ENCODE measurements at regions not wholly inside any gene's neighbourhood (a gene's known extent, or its start where the extent isn't known, plus 50 kb on each side); places are given as distances from the start of the nearest gene placed in this dataset.

DNA sequence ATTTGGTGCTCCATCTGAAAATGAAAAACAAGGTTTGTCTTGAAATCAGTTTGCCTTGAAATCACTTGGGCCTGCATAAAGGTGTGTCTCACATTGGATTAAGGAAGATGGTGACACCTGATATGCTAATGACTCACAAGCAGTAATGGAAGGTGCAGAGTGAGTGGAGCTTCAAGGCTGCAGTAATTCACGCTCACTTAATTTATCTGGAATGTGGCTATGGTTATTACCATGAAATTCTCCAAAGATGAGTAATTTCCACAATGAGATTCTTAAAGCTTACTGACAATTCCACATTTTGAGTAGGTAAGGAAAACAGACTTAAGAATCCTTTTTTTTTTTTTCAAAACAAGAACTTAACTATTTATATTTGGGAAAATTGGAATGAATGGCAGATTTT, 156.8 kb downstream of the PAX3 start:
- no peak for ATAC-seq
- Histone ChIP-seq H3K27me3 (ENCODE audit: control insufficient read depth in 2 of 2, insufficient read depth in 2 of 2, low read length in 2 of 2) (no peaks in the 10 kb centered on the region), H3K4me1 (replicated peaks in 1 of 2; ENCODE audit: control insufficient read depth in 2 of 2, insufficient read depth in 2 of 2, low read length in 2 of 2) (no peaks in the 10 kb centered on the region), H3K4me3 (no peak overlapping the region), H3K9me1 (ENCODE audit: control insufficient read depth, insufficient read depth, low read length) (no peaks in the 10 kb centered on the region), H3K27ac (ENCODE audit: extremely low read depth, low read depth, low read length) (no peak overlapping the region), H3K9ac (ENCODE audit: insufficient read depth in 1 of 2, low read depth in 2 of 2, low read length in 2 of 2) (no peak overlapping the region), H3K9me3 (replicated peaks; ENCODE audit: control insufficient read depth, insufficient read depth, low read depth, low read length) (no peaks in the 10 kb centered on the region), H2AFZ (ENCODE audit: low read depth, low read length) (no peak overlapping the region), H4K20me1 (replicated peaks; ENCODE audit: control insufficient read depth, insufficient read depth, low read length) (no peaks in the 10 kb centered on the region), H3K4me2 (ENCODE audit: insufficient read depth, low read length) (no peak overlapping the region), H3K79me2 (ENCODE audit: control insufficient read depth, insufficient read depth, low read length) (no peaks in the 10 kb centered on the region), H3K36me3 (ENCODE audit: control insufficient read depth, insufficient read depth, low read length) (no peaks in the 10 kb centered on the region)
- intact Hi-C loops (cut with micrococcal nuclease), result no loop called here
- BruUV-seq (replicated peaks), result no TSS peak
- 0% methylated on average over 1 of the region's 1 CpG for WGBS (ENCODE audit: insufficient coverage, low coverage, missing lambda C conversion rate)
- CTCF ChIA-PET (ENCODE audit: low intra/inter-chr PET ratio), result no interaction called here
- POLR2A ChIA-PET, result no interaction called here
- in situ Hi-C loops (cut with MboI), result no loop called here
- FAIRE-seq, result no peak
- no peak for DNase-seq (ENCODE audit: extremely low read depth in 1 of 4, low spot score in 3 of 4)
- TF ChIP-seq MBD2 (IDR thresholded peaks at IDR 0.05; ENCODE audit: borderline replicate concordance, low read depth) (no peak), ZNF644 (tag; IDR thresholded peaks at IDR 0.05; ENCODE audit: low read depth) (no peak), TAF7 (tag; IDR thresholded peaks at IDR 0.05) (no peak), SAP30 (IDR thresholded peaks at IDR 0.05; ENCODE audit: borderline replicate concordance, insufficient read depth, low read depth, low read length, poor library complexity, severe bottlenecking) (no peak), SAFB2 (IDR thresholded peaks at IDR 0.05; ENCODE audit: borderline replicate concordance, low read depth, low read length, severe bottlenecking) (no peak), CCAR2 (IDR thresholded peaks at IDR 0.05; ENCODE audit: low read depth, low read length) (no peak), FOXK2 (conservative IDR thresholded peaks at IDR 0.05 in 1 of 2, IDR thresholded peaks at IDR 0.05 in 1 of 2; ENCODE audit: low read depth in 2 of 2) (no peak), SRSF7 (optimal IDR thresholded peaks at IDR 0.05; ENCODE audit: low read depth, low read length) (no peak), ZNF143 (CRISPR knock-in tag; IDR thresholded peaks at IDR 0.05) (no peak), TEAD2 (tag; IDR thresholded peaks at IDR 0.05) (no peak)
- TF ChIP-seq, protein P1, sequence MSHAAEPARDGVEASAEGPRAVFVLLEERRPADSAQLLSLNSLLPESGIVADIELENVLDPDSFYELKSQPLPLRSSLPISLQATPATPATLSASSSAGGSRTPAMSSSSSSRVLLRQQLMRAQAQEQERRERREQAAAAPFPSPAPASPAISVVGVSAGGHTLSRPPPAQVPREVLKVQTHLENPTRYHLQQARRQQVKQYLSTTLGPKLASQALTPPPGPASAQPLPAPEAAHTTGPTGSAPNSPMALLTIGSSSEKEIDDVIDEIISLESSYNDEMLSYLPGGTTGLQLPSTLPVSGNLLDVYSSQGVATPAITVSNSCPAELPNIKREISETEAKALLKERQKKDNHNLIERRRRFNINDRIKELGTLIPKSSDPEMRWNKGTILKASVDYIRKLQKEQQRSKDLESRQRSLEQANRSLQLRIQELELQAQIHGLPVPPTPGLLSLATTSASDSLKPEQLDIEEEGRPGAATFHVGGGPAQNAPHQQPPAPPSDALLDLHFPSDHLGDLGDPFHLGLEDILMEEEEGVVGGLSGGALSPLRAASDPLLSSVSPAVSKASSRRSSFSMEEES (CRISPR knock-in tag; IDR thresholded peaks at IDR 0.05), result no peak
- TF ChIP-seq, protein P2, sequence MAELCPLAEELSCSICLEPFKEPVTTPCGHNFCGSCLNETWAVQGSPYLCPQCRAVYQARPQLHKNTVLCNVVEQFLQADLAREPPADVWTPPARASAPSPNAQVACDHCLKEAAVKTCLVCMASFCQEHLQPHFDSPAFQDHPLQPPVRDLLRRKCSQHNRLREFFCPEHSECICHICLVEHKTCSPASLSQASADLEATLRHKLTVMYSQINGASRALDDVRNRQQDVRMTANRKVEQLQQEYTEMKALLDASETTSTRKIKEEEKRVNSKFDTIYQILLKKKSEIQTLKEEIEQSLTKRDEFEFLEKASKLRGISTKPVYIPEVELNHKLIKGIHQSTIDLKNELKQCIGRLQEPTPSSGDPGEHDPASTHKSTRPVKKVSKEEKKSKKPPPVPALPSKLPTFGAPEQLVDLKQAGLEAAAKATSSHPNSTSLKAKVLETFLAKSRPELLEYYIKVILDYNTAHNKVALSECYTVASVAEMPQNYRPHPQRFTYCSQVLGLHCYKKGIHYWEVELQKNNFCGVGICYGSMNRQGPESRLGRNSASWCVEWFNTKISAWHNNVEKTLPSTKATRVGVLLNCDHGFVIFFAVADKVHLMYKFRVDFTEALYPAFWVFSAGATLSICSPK (IDR thresholded peaks at IDR 0.05; ENCODE audit: borderline replicate concordance), result no peak
- TF ChIP-seq, protein P3, sequence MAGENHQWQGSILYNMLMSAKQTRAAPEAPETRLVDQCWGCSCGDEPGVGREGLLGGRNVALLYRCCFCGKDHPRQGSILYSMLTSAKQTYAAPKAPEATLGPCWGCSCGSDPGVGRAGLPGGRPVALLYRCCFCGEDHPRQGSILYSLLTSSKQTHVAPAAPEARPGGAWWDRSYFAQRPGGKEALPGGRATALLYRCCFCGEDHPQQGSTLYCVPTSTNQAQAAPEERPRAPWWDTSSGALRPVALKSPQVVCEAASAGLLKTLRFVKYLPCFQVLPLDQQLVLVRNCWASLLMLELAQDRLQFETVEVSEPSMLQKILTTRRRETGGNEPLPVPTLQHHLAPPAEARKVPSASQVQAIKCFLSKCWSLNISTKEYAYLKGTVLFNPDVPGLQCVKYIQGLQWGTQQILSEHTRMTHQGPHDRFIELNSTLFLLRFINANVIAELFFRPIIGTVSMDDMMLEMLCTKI (IDR thresholded peaks at IDR 0.05; ENCODE audit: partially characterized antibody), result no peak

Measured in K562 (cell line).